Endodermal cell (in vitro differentiated cells): ENCODE measurements at regions not wholly inside any gene's neighbourhood (a gene's known extent, or its start where the extent isn't known, plus 50 kb on each side); places are given as distances from the start of the nearest gene placed in this dataset.

Experiments used
- DNase-seq: peaks from one replicate; pipeline ENCODE4 v3.0.0-alpha.2; 2017
- H3K27ac ChIP-seq: 2 replicates; pipeline ENCODE4 v1.5.1; 2013; ENCODE audit warnings: mild to moderate bottlenecking, low read depth, low read length, moderate library complexity
- H3K27me3 ChIP-seq: 2 replicates; pipeline ENCODE4 v1.6.1; 2013; ENCODE audit warnings: mild to moderate bottlenecking, low read length, moderate library complexity; ENCODE audit not compliant: insufficient read depth, control insufficient read depth, poor library complexity, severe bottlenecking
- H3K36me3 ChIP-seq: 2 replicates; pipeline ENCODE4 v1.7.0; 2013; ENCODE audit warnings: mild to moderate bottlenecking, low read length, moderate library complexity; ENCODE audit not compliant: control insufficient read depth, insufficient read depth
- H3K4me1 ChIP-seq: one replicate; pipeline ENCODE4 v1.7.0; 2013; ENCODE audit warnings: low read length; ENCODE audit not compliant: control insufficient read depth, insufficient read depth
- H3K4me3 ChIP-seq: 2 replicates; pipeline ENCODE4 v1.5.1; 2013; ENCODE audit warnings: mild to moderate bottlenecking, low read length, moderate library complexity
- H3K9ac ChIP-seq: 2 replicates; pipeline ENCODE4 v1.6.1; 2013; ENCODE audit warnings: mild to moderate bottlenecking, low read length, moderate library complexity; ENCODE audit not compliant: poor library complexity, severe bottlenecking; ENCODE audit errors: extremely low read depth
- H3K9me3 ChIP-seq: 2 replicates; pipeline ENCODE4 v1.6.1; 2013; ENCODE audit warnings: mild to moderate bottlenecking, low read length, moderate library complexity; ENCODE audit not compliant: control insufficient read depth
- H3K27ac Mint-ChIP-seq: 2 replicates; pipeline ENCODE4 v1.8.0; 2020; ENCODE audit warnings: mixed read lengths
- H3K27me3 Mint-ChIP-seq: 2 replicates; pipeline ENCODE4 v1.8.0; 2021; ENCODE audit warnings: mild to moderate bottlenecking, mixed read lengths; ENCODE audit not compliant: insufficient read depth
- H3K36me3 Mint-ChIP-seq: 2 replicates; pipeline ENCODE4 v1.8.0; 2020; ENCODE audit warnings: low read depth, mixed read lengths
- H3K4me1 Mint-ChIP-seq: 2 replicates; pipeline ENCODE4 v1.8.0; 2020; ENCODE audit warnings: mixed read lengths
- H3K4me3 Mint-ChIP-seq: 2 replicates; pipeline ENCODE4 v1.8.0; 2020; ENCODE audit warnings: mild to moderate bottlenecking, moderate library complexity, mixed read lengths
- H3K9me3 Mint-ChIP-seq: 2 replicates; pipeline ENCODE4 v1.8.0; 2020; ENCODE audit warnings: mild to moderate bottlenecking, mixed read lengths
- CTCF ChIP-seq: fragments of 200-600 bp; sonication (generic); conservative IDR thresholded peaks from 2 replicates; pipeline ENCODE4 v1.5.0; 2021; ENCODE audit warnings: antibody characterized with exemption, mild to moderate bottlenecking
- WGBS, 2 experiments: methylation state at CpG; one replicate each; pipeline versions ENCODE4 v1.1.5 to v1.1.7; 2013; ENCODE audit warnings: missing lambda C conversion rate in 2 of 2, mixed read lengths in 1 of 2; ENCODE audit not compliant: insufficient coverage in 1 of 2, insufficient read length in 1 of 2; 5-methylcytosine and 5-hydroxymethylcytosine counted together

- no peaks in the 10 kb centered on the region for H3K9me3 ChIP-seq
- H3K4me3 ChIP-seq, result no peak overlapping the region
- TF ChIP-seq CTCF, result no peak
- WGBS, 2 experiments, result 98 to 100% methylated on average over 1 to 2 of the region's 3 CpGs
- H3K27ac ChIP-seq, result no peak overlapping the region
- no peaks in the 10 kb centered on the region for H3K36me3 ChIP-seq
- no peaks in the 10 kb centered on the region for H3K27me3 ChIP-seq
- no peak for DNase-seq
- H3K27me3 Mint-ChIP-seq, result no peaks in the 10 kb centered on the region
- H3K4me1 ChIP-seq, result no peaks in the 10 kb centered on the region
- H3K4me3 Mint-ChIP-seq, result no peak overlapping the region
- H3K9ac ChIP-seq, result no peak overlapping the region
- no peaks in the 10 kb centered on the region for H3K4me1 Mint-ChIP-seq
- H3K36me3 Mint-ChIP-seq, result no peaks in the 10 kb centered on the region
- H3K27ac Mint-ChIP-seq, result no peak overlapping the region
- no peaks in the 10 kb centered on the region for H3K9me3 Mint-ChIP-seq
Measured at GRCh38 chr4:31408121-31408520, 688.0 kb downstream of the PCDH7 start.

DNA sequence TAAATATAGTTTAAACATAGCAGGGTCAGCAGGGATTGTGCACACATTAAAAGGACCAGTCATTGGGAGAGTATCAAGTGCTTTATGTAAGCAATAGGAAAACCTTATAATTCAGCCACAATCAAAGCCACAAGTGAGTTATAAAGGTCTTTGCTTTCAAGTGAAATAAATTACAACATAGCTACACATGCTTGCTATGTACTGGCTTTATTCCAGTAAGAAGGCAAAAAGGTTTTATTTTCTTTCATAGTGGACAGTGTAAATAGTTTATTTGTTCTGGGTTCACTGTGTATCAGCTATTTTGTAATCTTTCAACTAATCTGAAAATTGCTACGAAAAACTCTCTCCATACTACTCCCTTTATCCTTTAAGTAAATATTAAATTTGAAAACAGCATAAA is 691.4 kb downstream of the PCDH7 start:
- no peaks in the 10 kb centered on the region for H3K36me3 Mint-ChIP-seq
- H3K4me1 Mint-ChIP-seq, result peaks cover 10% of the 10 kb centered on the region
- no peaks in the 10 kb centered on the region for H3K9me3 ChIP-seq
- peaks cover 8% of the 10 kb centered on the region for H3K4me1 ChIP-seq
- H3K27me3 Mint-ChIP-seq, result peaks cover 3% of the 10 kb centered on the region
- H3K27ac ChIP-seq, result no peak overlapping the region
- no peak overlapping the region for H3K4me3 ChIP-seq
- H3K36me3 ChIP-seq, result no peaks in the 10 kb centered on the region
- no peak for DNase-seq
- H3K9me3 Mint-ChIP-seq, result no peaks in the 10 kb centered on the region
- no peak overlapping the region for H3K27ac Mint-ChIP-seq
- no peak overlapping the region for H3K4me3 Mint-ChIP-seq
- no peaks in the 10 kb centered on the region for H3K27me3 ChIP-seq
- TF ChIP-seq CTCF, result no peak
- WGBS, 2 experiments, result no CpG with 5 or more reads among the region's 1 CpG
- H3K9ac ChIP-seq, result no peak overlapping the region

DNA sequence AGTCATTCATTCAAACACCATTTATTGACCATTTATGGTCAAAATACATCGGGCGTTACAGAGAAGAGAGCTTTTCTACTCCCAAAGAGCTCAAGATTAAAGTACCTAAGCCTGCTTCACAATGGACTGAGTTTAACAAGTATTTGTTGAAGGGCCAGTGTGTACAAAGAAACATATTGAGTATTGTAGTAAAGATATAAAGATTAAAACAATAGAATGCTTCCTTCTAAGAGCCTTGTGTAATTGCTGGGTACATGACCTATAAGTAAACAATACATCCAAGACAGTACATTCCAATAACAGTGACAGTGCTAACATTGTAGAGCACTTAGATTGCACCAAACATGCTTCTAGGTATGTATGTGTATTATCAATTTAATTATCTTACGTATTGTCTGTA is 695.5 kb downstream of the PCDH7 start:
- H3K27ac Mint-ChIP-seq, result no peak overlapping the region

More for the DNA sequence above, 695.5 kb downstream of the PCDH7 start:
- H3K36me3 ChIP-seq, result no peaks in the 10 kb centered on the region
- Mint-ChIP-seq H3K27me3 (peaks cover 3% of the 10 kb centered on the region), H3K36me3 (no peaks in the 10 kb centered on the region), H3K4me3 (no peak overlapping the region), H3K4me1 (peaks cover 15% of the 10 kb centered on the region), H3K9me3 (no peaks in the 10 kb centered on the region)
- H3K9me3 ChIP-seq, result no peaks in the 10 kb centered on the region
- H3K4me1 ChIP-seq, result peaks cover 15% of the 10 kb centered on the region
- H3K9ac ChIP-seq, result no peak overlapping the region
- no peak for DNase-seq
- H3K4me3 ChIP-seq, result no peak overlapping the region
- WGBS, 2 experiments, result 87% methylated on average over 2 of the region's 3 CpGs; no CpG with 5 or more reads in 1 of the 2 experiments
- no peak for TF ChIP-seq CTCF
- H3K27me3 ChIP-seq, result no peaks in the 10 kb centered on the region
- H3K27ac ChIP-seq, result no peak overlapping the region
